GM18858 (cell line): ENCODE measurements at regions not wholly inside any gene's neighbourhood (a gene's known extent, or its start where the extent isn't known, plus 50 kb on each side); places are given as distances from the start of the nearest gene placed in this dataset.
"Not testable (repeated sequence)": the region's sequence is repeated elsewhere in the genome, so short reads cannot be mapped to it uniquely, and the experiment has no call there.

Source experiments
- ATAC-seq: cut with Tn5 transposase; IDR thresholded peaks from one replicate; pipeline ENCODE4 v1.9.1; 2021; ENCODE audit not compliant: unreplicated experiment

- no peak for ATAC-seq
Measured at GRCh38 chr1:213572912-213573647, 414.7 kb upstream of the PROX1 start.

GRCh38 chr1:213573648-213574009, 414.1 kb upstream of the PROX1 start:
- no peak for ATAC-seq

GRCh38 chr1:213582976-213583567, 404.7 kb upstream of the PROX1 start:
- no peak for ATAC-seq

DNA sequence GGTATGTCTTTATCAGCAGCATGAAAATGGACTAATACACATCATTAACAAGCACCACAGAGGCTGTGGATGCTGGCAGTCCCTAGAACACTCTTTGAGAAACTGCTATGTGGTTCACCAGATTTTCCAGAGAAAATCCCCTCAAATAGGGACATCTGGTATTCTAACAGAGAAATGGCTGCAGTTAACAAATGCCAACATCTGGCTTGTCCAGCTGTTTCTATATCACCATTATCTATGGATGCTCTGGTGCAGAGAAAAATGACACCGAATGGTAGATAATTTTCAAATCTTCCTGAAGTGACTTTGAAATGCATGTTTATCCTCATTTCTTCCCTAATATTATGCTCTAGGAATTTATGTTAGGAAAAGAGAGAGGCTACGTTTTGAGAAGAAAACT, 403.5 kb upstream of the PROX1 start:
- no peak for ATAC-seq

- ATAC-seq, result no peak
Measured at GRCh38 chr1:213585402-213585801, 402.4 kb upstream of the PROX1 start.

GRCh38 chr1:213585959-213586586, 401.7 kb upstream of the PROX1 start:
- no peak for ATAC-seq

- no peak for ATAC-seq
Measured at GRCh38 chr1:213586587-213586972, 401.2 kb upstream of the PROX1 start.

DNA sequence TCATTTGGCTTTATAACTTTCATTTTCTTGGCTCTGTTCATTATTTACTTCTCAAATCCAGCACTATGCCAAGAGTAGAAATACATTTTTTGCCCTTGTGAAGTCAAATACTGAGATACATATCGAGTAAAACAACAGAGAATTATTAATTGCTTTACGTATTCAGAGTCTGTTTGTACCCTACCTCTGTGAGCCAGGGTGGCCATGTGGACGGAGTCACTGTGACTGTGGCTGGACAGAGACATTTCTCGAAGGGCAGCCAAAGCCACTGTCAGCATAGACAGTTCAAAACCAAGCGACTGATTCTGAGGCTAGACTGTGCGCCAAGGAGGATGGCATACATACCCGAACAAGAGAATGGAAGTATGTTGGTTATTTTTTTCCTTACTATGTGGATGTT, 391.0 kb upstream of the PROX1 start:
- ATAC-seq, result no peak

DNA sequence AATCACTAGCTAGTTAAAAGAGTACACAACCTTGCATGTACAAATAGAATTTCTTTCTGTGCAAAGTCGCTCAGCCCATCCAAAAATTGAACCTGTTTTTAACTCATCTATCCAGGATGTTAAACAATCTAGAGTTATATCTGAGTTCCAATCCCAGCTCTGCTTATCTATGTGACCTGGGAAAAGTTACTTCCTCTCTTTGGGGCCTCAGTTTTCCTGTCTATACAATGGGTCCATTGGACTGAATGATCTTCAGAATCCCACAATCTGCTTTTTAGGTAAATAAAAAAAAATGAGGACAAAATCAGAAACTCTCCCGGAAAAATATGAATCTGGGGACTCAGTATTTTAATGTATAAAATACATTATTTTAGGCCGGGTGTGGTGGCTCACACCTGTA, 389.5 kb upstream of the PROX1 start:
- no peak for ATAC-seq

- no peak for ATAC-seq
Measured at GRCh38 chr1:213600879-213601278, 386.9 kb upstream of the PROX1 start.

DNA sequence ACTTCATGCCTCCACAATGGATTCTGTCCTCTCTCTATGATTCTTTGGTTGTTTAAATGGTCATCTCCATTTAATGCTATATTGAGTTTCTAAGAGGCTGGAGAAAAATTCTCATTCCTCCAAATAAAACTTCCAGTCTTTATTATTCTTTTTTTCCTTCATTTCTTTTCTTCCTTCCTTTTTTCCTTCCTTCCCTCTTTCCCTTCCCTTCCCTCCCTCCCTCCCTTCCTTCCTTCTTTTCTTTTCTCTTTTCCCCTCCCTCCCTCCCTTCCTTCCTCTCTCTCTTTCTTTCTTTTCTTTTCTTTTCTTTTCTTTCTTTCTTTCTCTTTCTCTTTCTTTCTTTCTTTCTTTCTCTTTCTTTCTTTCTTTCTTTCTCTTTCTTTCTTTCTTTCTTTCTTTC, 386.1 kb upstream of the PROX1 start:
- ATAC-seq, result not testable (repeated sequence)

DNA sequence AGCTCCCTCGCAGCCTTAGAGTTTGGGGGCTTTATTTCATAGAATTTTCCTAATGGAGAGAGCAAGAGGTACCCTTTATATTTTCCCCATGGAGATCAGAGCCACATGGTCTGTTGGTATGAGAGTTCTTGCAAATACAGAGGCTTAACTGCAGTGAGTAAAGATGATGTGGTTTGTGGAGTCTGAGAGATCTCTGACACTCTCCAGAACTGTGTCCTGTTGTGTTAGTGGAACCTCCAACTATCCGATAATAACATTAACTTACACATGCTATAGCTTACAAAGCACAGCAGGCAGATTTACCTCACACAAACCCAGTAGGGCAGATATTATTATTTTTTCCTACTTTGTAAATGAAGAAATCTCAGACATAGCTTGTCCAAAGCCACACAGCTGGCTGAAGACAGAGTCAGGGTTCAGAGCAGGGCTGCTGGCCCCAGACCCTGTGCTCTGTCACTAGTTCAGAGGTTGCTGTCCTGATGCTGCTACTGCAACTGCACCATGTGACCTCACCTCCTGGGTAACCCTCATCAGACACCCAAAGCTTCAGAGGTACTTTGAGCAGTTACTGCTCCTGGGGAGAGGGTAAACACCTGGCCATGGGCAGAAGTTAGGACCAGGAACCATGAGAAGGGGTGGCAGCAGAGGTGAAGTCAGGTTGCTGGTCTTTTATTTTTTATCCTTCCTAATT, 384.8 kb upstream of the PROX1 start:
- ATAC-seq, result no peak

GRCh38 chr1:213604477-213604876, 383.3 kb upstream of the PROX1 start:
- ATAC-seq, result no peak

DNA sequence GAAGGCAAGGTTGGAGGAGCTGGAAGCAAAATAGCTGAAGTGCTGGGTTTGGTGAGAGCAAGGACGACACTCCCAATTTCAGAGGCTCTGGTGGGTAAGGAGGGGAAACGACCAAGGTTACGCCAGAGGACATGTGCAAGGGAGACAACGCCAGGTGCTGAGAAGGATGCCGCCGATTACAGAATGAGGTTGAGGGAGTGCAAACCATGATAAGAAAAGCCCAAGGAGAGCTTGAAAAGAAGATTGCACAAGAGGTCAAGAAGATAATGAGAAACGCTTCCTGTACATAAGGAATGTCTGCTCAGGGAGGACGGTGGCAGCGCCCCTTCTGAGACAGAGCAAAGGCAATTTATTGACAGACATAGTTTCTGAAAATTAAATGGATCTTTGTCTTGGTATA, 382.0 kb upstream of the PROX1 start:
- no peak for ATAC-seq

DNA sequence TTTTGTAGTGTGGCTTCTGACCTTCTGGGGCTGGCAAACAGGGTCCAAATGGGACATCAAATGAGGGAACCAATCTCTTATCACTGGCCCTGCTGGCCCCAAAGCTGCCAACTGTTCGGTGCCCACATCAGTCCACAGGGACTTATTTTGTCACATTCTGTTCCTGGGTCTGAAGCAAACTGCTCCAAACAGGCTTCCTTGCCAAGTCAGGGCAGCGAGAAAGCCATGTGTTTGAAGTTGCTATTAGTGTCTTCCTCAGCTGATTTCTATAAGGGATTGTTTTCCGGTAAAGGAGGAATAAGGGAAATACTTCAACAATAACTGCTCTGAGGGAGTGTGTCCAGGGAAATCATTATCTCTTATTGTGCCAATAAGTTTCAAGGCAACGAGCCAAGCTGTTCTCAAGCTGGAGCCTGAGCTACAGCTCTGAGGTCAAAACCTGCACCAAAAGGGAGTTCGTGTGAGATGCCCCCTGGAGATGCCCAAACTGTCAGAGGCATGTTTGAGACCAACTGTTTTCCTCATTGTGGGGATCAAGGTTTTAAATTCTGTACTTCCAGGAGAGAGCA, 381.4 kb upstream of the PROX1 start:
- no peak for ATAC-seq

DNA sequence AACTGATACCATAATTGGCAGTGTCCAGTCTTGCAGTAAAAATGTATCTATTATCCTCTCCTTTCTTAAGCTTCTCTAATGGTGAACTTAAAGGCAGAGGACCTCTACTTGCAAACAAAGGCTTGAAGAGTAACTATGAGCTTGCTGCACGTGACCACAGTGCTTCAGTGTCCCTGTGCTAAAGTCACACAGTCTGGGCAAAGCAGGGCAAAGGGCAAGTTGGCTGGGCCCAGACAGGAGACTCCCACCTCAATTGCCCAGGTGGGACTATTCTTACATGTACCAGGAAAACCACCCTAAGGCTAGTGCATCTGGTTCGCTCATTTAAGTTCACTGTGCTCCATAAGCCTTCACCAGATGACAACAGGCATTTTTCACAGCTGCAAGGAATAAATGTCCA, 374.2 kb upstream of the PROX1 start:
- ATAC-seq, result no peak

- ATAC-seq, result no peak
Measured at GRCh38 chr1:213615226-213615916, 372.4 kb upstream of the PROX1 start.

DNA sequence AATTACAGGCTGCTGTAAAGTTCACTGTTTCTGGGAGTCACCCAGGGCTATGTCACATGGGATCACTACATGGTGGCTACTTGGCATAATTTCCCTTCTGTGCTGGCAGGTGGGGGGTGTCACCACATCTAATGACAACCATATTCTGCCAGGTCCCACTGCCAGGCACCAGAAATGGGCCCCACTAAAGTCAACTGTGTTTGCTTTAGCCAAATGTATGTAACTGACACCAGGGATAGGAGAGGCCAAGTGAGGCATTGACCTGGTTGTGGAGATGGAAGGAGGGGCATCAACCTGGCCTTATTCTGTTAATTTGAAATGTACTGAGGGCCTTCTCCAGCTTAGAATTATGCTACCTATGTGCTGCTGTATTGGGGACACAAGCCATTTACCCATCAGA, 370.6 kb upstream of the PROX1 start:
- no peak for ATAC-seq

- no peak for ATAC-seq
Measured at GRCh38 chr1:213618094-213618493, 369.7 kb upstream of the PROX1 start.

- ATAC-seq, result no peak
Measured at GRCh38 chr1:213619026-213619425, 368.7 kb upstream of the PROX1 start.

DNA sequence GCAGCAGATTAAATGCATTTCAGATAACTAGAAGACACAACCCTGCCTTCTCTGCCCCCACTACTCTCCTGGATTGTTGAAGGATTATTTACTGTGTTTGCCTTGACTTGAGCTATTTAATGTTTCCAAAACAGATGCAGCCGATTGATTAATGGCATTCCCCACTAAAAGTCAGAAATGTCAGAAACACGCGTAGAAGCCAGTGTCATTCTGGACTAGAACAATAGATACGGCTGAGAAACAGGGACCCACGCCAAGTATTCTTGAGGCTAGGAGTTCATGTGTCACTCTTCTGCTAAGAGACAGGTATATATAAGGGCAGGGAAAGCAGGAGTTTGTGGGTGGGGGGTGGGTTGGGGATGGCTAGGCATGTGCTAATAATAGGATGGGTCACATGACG, 366.7 kb upstream of the PROX1 start:
- no peak for ATAC-seq
